Activated T-helper 9 cell treated with anti-CD3 and anti-CD28 coated beads, Interleukin-2, amount 50 U/mL, for 16 hours (primary cell): ENCODE measurements at regions not wholly inside any gene's neighbourhood (a gene's known extent, or its start where the extent isn't known, plus 50 kb on each side); places are given as distances from the start of the nearest gene placed in this dataset.

Experiments
- DNase-seq: peaks from one replicate; pipeline ENCODE4 v3.0.0-alpha.2; 2020; ENCODE audit warnings: low read depth

GRCh38 chr2:12083713-12084419 lies 337.4 kb downstream of the LPIN1 start:
- no peak for DNase-seq

DNA sequence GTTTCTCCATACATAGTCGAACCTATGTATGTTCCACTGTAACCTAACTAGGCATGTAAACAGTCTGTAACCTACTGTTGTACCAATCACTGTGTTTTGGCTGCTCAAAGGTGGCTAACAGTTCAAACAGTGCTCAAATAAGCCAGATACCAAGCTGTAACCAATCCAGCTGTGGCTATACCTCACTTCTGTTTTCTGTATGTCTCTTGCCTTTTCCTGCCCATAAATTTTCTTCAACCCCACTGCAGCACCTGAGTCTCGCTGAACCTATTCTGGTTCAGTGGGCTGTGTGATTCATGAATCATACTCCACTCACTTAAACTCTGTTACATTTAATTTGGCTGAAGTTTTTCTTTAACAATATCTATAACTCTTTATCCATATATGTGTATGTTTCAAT lies 340.7 kb downstream of the LPIN1 start:
- DNase-seq, result no peak

DNA sequence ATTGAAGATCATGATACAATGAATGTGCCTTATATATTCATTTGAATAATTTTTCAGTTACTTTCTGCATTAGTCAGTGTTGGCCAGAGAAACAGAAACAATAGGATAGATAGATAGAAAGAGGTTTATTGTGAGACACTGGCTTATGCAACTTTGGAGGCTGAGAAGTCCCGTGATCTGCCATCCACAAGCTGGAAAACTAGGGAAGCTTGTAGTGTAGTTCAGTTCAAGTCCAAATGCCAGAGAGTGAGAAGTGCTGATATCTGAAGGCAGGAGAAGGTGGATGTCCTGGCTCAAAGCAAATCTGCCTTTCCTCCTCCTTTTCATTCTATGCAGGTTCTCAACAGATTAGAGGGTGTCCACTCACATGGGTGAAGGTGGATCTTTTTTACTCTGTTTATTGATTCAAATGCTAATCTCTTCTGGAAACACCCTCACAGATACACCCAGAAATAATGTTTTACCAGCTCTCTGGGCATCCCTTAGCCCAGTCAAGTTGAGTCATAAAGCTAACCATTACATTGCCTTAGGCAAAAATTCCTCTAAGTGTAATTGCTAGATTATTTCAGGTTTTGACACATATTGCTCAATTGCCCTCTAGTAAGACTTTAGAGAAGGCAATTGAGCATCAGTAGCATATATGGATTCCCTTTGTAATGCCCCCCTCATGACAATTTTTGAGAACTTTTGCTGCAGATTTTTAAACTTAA lies 341.4 kb downstream of the LPIN1 start:
- DNase-seq, result no peak

DNA sequence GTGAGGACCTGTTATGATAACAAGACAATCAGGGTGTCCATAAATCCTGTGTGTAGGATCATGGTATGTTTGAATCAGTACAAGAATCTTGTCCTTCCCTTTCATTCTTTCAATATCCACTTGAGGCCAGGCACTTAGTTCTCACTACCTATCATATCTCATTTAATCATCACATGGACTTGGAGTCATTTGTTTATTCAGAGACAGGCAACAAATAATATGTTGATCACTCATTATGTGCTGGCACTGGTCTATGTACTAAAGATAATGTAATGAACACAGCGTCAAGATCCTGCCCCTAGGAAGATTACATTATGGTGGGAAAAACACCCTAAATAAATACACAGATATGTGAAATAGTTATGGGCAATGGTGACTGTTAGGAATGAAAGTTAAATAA lies 342.6 kb downstream of the LPIN1 start:
- no peak for DNase-seq

DNA sequence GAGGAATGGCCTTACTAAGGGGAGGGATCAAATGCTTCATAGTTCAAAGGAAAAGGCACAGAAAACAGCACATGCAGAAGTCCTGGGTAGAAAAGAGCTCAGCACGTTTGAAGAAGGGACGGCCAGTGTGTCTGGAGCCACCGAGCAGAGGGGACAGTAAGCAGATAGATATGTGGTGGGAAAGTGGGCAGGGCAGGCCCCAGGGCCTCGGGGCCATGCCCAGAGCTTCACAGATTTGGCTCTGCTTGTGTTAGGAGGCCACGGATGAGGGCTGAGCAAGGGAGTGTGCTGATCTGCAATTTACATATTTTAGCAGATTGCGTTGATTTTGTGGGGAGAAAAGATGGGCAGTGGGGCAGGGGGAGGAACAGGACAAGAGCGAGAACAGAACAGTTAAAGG lies 343.1 kb downstream of the LPIN1 start:
- DNase-seq, result no peak

- DNase-seq, result no peak
Observed at GRCh38 chr2:12090072-12090471, 343.6 kb downstream of the LPIN1 start.

GRCh38 chr2:12090590-12090989 lies 344.2 kb downstream of the LPIN1 start:
- no peak for DNase-seq

DNA sequence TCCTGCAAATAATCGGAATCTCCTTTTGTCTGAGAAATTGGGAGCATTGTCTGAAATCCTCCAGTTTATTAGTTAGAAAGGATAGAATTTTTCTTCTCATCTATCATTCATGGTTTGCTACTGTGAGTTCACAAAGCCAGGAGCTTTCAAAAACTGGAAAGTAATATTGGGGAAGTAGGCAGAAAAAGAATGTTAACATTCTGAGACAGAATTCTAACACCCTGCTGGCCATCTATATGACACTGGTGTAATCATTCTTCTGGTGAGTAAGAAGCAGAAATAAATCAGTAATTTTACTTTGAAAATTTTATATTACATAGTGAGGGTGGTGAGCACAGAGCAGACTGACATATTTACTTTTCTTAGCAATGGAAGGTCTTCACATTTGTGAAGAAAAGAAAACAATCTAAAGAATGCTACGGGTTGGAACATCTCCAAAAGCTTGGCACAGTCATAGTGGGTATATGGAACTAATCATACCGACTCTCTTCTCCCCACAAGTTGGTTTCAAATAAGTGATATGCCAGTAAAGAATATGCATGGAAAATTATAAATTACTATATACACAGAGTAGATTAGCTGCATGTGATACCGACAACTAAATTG lies 344.9 kb downstream of the LPIN1 start:
- no peak for DNase-seq

DNA sequence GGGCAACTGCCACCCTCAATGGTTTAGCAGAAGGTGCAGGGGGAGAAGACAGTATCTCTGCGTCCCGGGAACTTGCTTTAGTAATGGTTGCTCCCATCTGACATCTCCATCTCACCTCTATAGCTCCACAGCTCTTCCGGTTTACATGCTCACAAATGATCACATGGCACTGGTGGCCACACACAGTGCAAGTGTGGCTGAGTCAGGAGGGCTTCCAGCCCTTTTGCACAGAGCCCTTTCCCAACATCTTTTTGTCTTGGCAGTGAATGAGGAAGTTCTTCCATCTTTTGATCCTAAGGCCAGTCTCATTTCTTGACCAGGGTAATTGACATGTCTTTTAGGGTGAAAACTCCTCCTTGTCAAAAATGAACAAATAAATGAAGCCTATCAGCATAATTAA lies 347.7 kb downstream of the LPIN1 start:
- DNase-seq, result no peak

- no peak for DNase-seq
Observed at GRCh38 chr2:12096051-12096787, 349.8 kb downstream of the LPIN1 start.

- no peak for DNase-seq
Observed at GRCh38 chr2:12096788-12097449, 350.5 kb downstream of the LPIN1 start.

- DNase-seq, result no peak
Observed at GRCh38 chr2:12097859-12098258, 351.4 kb downstream of the LPIN1 start.

DNA sequence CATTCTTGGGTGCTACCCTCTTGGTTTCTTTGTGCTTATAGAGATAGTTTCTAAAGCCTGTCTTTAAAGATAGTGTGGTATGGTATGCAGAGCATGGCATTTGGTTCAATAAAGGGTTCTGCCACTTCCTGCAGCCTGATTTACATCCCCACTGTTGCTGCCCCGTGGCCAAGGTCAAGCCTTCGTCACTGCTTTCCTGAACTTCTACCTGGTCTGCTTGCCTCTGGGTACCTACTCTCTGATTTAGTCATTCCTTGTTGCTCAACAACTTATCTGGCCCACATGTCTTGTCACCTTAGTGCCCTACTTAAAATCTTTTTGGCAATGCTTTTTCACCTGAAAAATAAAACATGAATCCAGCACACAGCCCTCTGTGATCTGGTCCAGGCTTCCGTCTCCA lies 352.9 kb downstream of the LPIN1 start:
- DNase-seq, result no peak

GRCh38 chr2:12102679-12103078 lies 356.2 kb downstream of the LPIN1 start:
- DNase-seq, result no peak

- no peak for DNase-seq
Observed at GRCh38 chr2:12105180-12105579, 358.7 kb downstream of the LPIN1 start.

DNA sequence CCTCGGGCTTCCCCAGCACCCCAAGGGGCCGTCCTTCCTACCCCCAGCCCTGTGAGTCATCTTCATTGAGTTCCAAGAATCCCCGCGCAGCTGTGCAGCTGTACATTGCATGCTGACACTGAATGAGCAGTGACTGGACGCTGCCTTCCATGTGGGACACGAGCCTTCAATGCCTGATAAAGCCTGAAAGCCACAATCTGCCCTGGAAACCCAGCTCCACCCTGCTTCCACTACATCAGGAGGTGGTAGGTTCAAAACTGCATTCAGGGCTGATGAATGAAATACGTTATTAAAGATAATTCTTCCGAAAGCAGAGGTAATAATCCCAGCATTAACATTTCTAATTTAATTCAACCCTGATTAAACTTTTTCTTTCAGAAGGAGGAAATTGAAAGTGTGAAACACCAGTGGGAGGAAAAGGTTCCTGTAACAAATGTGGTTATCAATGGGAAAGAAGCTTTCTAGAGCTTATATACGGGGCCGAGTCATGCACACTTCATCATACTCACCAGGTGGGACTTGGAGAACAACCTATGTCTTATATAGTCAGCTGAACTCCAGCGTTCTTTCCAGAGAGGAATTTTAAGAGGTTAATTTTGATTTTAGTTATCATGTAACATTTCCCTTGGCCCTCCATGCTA lies 360.1 kb downstream of the LPIN1 start:
- DNase-seq, result peak; percentile 6

GRCh38 chr2:12107321-12107720 lies 360.9 kb downstream of the LPIN1 start:
- DNase-seq, result no peak

- DNase-seq, result no peak
Observed at GRCh38 chr2:12107939-12108338, 361.5 kb downstream of the LPIN1 start.

DNA sequence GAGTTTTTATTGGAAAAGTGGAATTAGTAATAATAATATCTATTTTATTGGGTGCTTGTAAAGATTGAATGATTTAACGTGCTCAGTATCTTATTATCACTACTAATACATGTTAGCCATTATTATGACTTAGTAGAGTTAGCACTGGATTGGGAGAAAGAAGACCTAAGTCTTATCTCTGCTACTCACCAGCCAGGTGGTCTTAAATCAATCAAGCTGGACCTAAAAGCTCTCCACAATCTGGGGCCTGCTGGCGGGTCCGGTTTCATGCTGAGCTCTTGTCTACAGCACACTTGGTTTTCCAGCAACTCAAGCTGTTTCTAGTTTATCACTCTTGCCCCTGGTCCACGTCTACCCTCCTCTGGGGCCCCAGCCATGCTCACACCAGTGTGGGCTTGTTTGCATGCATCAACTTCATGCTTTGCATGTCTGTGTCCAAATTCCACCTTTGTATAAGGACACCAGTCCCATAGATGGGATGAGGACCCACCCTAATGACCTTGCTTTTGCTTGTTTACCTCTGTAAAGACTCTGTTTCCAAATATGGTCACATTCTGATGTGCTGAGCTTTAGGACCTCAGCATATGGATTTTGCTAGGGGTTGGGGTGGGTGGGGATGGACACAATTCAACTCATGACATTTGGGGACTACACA lies 363.1 kb downstream of the LPIN1 start:
- DNase-seq, result no peak

DNA sequence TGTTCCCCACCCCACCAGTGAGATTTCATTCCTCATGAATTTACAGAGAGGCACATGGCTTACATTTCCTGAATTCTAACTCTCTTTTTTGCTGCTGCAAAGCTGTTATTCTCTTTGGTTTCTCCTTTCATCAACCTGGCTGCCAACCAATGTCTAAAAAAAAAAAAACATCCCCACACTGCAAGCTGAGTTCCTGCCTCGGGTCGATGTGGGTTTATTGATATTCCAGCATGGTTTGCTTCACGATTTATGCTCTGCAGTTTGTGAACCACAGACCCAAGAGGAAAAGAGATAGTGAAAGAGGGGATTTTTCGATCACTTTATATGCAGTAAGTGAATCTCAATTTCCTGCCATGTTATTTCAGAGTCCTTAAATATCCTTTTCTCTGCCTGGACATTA lies 363.6 kb downstream of the LPIN1 start:
- DNase-seq, result no peak

GRCh38 chr2:12110481-12110880 lies 364.0 kb downstream of the LPIN1 start:
- DNase-seq, result no peak
